GM21423 (cell line): ENCODE measurements at regions not wholly inside any gene's neighbourhood (a gene's known extent, or its start where the extent isn't known, plus 50 kb on each side); places are given as distances from the start of the nearest gene placed in this dataset.

Source experiments
- ATAC-seq: cut with Tn5 transposase; IDR thresholded peaks from one replicate; pipeline ENCODE4 v1.9.1; 2021; ENCODE audit warnings: mild to moderate bottlenecking, moderate library complexity; ENCODE audit not compliant: unreplicated experiment

- no peak for ATAC-seq
Measured at GRCh38 chr6:157769776-157770426, 53.1 kb upstream of the SNX9 start.

- ATAC-seq = no peak
Measured at GRCh38 chr6:157770946-157771345, 52.1 kb upstream of the SNX9 start.

- ATAC-seq = no peak
Measured at GRCh38 chr6:157772820-157773219, 50.2 kb upstream of the SNX9 start.
